ENCODE measurements at regions not wholly inside any gene's neighbourhood (a gene's known extent, or its start where the extent isn't known, plus 50 kb on each side); places are given as distances from the start of the nearest gene placed in this dataset.

GRCh38 chr9:18348083-18348475 lies 125.9 kb upstream of the ADAMTSL1 start:
- H3K4me1 ChIP-seq, result no peaks in the 10 kb centered on the region
- DNase-seq, result no peak
- no peak for TF ChIP-seq CTCF (IDR thresholded peaks at IDR 0.05)
- no peak overlapping the region for H3K4me3 ChIP-seq
- H3K36me3 ChIP-seq, result no peaks in the 10 kb centered on the region
- ATAC-seq, result no peak
- no peaks in the 10 kb centered on the region for H3K9me3 ChIP-seq
- no peaks in the 10 kb centered on the region for H3K27me3 ChIP-seq
- intact Hi-C loops (cut with DNase I), result no loop called here
- no peak overlapping the region for H3K27ac ChIP-seq

- no peaks in the 10 kb centered on the region for H3K27me3 ChIP-seq
- H3K27ac ChIP-seq, result no peak overlapping the region
- intact Hi-C loops (cut with DNase I), result no loop called here
- H3K4me1 ChIP-seq, result no peaks in the 10 kb centered on the region
- no peak overlapping the region for H3K4me3 ChIP-seq
- H3K9me3 ChIP-seq, result no peaks in the 10 kb centered on the region
- no peak for TF ChIP-seq CTCF (IDR thresholded peaks at IDR 0.05)
- no peak for ATAC-seq
- DNase-seq, result no peak
- H3K36me3 ChIP-seq, result no peaks in the 10 kb centered on the region
Observed at GRCh38 chr9:18349530-18349929, 124.4 kb upstream of the ADAMTSL1 start.

DNA sequence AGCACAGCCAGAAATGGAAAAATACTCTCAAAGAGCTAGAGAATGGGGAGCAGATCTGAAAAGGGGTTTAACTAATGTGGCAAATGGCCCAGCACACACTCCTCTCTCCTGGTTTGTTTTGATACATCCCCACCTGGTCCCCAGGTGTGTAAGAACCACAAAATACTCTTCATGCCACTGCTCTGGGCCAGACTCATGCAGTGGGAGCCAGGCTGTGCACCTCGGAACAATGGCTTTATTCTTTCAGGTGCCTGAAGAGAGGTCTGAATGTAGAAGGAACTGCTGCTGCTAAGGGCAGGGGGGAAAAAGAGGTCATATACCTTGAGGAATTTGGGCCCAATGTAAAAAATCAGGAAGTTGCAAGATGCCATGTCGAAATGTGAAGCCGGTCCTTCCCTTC lies 123.9 kb upstream of the ADAMTSL1 start:
- no peaks in the 10 kb centered on the region for H3K27me3 ChIP-seq
- H3K4me3 ChIP-seq, result no peak overlapping the region
- intact Hi-C loops (cut with DNase I), result no loop called here
- H3K27ac ChIP-seq, result no peak overlapping the region
- H3K9me3 ChIP-seq, result no peaks in the 10 kb centered on the region
- no peaks in the 10 kb centered on the region for H3K36me3 ChIP-seq
- DNase-seq (no peak), ATAC-seq (no peak)
- H3K4me1 ChIP-seq, result no peaks in the 10 kb centered on the region
- TF ChIP-seq CTCF (IDR thresholded peaks at IDR 0.05), result no peak

GRCh38 chr9:18350995-18351595 lies 122.9 kb upstream of the ADAMTSL1 start:
- Histone ChIP-seq H3K36me3 (no peaks in the 10 kb centered on the region), H3K9me3 (no peaks in the 10 kb centered on the region), H3K27me3 (no peaks in the 10 kb centered on the region), H3K4me3 (no peak overlapping the region), H3K27ac (no peak overlapping the region), H3K4me1 (no peaks in the 10 kb centered on the region)
- ATAC-seq (no peak), DNase-seq (no peak)
- intact Hi-C loops (cut with DNase I), result no loop called here
- TF ChIP-seq CTCF (IDR thresholded peaks at IDR 0.05), result no peak

- Histone ChIP-seq H3K27ac (no peak overlapping the region), H3K4me1 (no peaks in the 10 kb centered on the region), H3K4me3 (no peak overlapping the region), H3K9me3 (no peaks in the 10 kb centered on the region), H3K27me3 (no peaks in the 10 kb centered on the region), H3K36me3 (no peaks in the 10 kb centered on the region)
- no peak for ATAC-seq
- no peak for DNase-seq
- intact Hi-C loops (cut with DNase I), result no loop called here
- no peak for TF ChIP-seq CTCF (IDR thresholded peaks at IDR 0.05)
Observed at GRCh38 chr9:18352711-18353110, 121.2 kb upstream of the ADAMTSL1 start.

GRCh38 chr9:18353473-18353872 lies 120.5 kb upstream of the ADAMTSL1 start:
- Histone ChIP-seq H3K27me3 (no peaks in the 10 kb centered on the region), H3K36me3 (no peaks in the 10 kb centered on the region), H3K27ac (no peak overlapping the region), H3K4me3 (no peak overlapping the region), H3K4me1 (no peaks in the 10 kb centered on the region), H3K9me3 (no peaks in the 10 kb centered on the region)
- intact Hi-C loops (cut with DNase I), result no loop called here
- DNase-seq (no peak), ATAC-seq (no peak)
- TF ChIP-seq CTCF (IDR thresholded peaks at IDR 0.05), result no peak
